Glomerular visceral epithelial cell (primary cell): ENCODE measurements at regions not wholly inside any gene's neighbourhood (a gene's known extent, or its start where the extent isn't known, plus 50 kb on each side); places are given as distances from the start of the nearest gene placed in this dataset.

ENCODE experiments used
- DNase-seq: peaks from one replicate; pipeline ENCODE4 v3.0.0-alpha.2; 2016; ENCODE audit errors: extremely low spot score

DNA sequence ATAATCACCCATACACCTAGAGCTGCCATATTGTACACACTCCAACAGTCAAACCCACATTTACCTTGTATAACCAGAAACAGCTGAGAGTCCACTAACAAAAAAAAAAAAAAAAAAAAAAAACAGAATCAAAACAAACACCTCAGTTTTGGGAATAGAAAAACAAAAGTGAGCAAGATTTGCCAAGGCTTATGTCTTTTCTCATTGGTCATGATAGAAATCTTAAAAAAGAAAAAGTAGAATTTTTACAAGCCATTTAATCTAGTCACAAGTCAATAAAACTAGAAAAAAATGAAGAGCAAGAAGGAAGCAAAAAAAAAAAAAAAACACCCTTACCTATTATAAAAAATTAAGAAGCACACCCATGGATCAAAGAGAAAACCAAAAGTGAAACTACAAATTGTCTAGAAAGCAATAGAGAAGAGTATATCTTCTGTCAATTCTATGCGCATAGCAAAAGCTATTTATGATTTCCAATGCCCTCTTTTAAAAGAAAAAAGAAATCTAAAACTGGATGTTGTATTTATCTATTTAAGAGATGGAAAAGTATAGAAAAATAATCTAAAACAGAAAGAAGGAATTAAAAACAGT lies 113.2 kb upstream of the GALNT2 start:
- DNase-seq, result no peak

DNA sequence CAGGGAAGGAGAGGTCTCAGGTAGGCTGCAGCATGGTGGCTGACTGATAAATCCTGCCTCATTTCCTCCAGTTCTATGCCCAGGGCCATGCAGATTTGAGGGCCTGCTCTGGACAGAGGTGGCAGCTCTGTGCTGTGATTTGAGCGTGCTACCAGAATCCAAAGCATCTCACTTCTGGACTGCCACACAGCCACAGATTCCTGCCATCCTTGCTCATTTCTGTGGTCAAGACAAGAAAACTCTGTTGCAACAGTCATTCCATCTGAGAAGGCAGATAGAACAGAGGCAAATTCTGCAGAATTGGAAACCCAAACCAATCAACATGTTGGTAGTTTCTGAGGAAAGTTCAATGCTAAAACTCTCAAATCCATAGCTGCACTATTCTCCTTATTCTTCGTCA lies 102.8 kb upstream of the GALNT2 start:
- DNase-seq, result no peak

DNA sequence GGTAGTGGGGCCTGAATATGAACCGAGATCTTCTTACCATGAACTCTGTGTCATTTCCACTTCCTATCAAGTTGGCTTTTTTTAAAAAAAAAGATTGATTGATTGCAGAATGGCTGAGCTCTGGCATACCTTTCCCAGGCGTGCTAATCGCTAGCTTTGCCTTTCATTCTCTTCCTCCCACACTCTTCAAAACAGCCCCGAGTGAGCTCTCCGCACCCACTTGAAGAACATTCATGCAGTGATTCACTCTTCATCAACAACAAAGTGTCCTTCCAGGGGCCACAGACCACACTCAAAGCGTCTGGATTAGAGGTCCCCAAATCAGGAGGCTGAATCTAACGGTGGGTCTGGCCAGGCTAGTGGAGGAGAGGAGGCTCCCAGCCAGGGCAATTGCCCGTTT lies 96.3 kb upstream of the GALNT2 start:
- no peak for DNase-seq

DNA sequence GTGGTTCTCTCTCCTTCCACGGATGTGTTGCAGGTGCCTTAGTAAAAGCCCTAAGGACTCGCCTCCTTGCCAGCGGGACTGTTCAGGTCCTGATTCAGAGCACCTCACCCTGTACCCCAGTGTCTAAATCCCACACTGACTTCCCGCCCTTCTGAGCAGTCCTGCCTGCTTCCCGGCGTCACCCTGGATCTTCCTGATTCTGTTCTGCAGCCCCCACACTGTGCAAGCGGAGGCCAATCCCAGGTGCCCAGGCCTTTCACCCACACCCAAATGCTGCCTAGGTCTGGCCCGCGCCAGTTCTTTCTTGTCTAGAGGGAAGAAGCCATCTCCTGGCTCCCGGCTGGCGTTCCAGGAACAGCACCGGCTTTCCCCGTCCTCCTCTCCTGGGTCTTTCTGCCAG lies 95.9 kb upstream of the GALNT2 start:
- DNase-seq, result no peak

DNA sequence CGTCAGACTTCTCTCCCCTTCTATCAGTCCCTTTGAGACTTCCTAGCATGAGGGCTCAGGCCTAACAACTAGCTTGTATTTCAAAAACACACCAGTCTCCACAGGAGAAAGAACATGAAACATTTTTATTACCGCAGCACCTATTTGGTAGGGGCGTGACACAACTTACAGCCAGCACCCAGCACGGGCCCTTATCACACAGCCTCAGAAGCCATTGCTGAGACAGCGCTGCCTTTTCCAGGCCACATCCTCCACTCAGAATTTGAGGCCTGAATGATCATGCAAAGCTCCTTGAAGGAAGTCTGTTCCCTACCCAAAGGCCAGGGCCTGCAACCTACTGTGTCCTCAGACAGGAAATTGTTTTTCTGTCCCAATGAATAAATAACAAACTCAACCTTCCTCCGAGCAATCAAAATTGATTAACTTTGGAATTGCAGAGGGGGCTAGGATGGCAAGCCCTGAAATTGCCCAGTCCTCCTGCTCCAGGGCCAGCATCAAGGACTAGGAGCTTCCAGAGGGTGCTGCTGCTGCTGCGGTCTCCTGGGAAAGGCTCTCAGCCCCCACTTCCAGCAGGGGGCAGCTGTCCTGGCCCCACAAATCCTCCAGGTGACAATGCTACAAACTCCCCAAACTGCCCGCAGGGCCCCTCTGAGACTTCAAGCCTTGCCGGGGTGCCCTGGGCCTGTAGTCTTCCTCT lies 94.3 kb upstream of the GALNT2 start:
- no peak for DNase-seq

DNA sequence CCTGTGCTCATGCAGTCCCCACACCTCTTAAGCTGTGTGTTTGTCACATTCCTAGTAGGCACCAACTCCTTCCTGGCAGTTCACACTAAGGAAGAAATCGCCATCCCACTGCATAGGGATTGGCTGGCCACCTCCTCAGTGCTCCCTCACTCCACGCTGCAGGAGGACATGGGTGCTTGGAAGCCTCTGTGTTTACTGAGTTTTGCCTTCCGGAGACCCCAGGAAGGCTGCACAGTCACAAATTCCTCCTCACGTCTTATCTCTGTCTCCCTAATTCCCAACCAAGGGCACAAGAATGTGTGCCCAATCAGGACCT lies 93.8 kb upstream of the GALNT2 start:
- DNase-seq, result no peak

DNA sequence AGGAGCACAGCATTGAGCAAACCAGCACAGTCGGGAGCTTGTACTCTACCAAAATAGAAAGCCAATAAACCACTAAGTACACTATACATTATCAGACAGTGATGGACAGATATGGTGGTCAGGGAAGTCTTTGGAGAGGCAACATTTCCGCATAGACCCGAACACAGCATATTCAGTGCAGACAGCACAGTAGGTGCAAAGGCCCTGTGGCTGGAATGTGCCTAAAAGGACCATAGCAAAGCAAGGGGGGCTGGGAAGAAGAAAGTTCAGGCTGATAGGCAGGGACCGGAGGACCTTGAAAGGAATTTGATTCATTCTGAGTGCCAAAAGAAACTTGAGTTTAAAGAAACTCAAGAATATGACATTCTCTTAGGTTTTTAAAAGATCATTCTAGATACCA lies 92.0 kb upstream of the GALNT2 start:
- no peak for DNase-seq

DNA sequence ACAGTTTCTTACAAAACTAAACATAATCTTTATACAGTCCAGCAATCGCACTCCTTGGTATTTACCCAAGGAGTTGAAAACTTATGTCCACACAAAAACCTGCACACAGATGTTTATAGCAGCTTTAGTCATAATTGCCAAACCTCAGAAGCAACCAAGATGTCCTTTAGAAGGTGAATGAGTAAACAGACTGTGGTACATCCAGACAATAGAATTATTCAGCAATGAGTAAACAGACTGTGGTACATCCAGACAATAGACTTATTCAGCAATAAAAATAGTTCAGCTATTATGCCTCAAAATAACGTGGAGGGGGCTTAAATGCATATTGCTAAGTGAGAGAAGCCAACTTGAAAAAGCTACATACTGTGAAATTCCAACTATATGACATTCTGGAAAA lies 87.0 kb upstream of the GALNT2 start:
- DNase-seq, result no peak

DNA sequence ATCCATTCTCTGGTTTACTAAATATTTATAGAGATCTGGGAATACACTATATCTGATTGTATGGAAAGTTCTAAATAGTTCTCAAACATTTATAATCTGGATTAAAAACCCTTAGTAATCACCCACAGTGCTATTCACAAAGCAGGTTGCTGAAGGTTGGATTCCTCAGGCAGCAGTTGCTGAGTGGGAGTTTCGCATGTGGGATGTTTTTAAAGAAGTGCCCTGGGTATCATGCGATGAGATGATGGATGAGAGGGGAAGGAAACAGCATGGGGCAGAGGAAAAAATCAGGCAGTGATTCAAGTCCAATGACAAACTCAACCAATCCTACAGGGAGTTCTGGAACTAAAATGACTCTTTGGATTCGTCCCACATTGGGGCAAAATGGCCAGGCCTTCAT lies 85.3 kb upstream of the GALNT2 start:
- no peak for DNase-seq

DNA sequence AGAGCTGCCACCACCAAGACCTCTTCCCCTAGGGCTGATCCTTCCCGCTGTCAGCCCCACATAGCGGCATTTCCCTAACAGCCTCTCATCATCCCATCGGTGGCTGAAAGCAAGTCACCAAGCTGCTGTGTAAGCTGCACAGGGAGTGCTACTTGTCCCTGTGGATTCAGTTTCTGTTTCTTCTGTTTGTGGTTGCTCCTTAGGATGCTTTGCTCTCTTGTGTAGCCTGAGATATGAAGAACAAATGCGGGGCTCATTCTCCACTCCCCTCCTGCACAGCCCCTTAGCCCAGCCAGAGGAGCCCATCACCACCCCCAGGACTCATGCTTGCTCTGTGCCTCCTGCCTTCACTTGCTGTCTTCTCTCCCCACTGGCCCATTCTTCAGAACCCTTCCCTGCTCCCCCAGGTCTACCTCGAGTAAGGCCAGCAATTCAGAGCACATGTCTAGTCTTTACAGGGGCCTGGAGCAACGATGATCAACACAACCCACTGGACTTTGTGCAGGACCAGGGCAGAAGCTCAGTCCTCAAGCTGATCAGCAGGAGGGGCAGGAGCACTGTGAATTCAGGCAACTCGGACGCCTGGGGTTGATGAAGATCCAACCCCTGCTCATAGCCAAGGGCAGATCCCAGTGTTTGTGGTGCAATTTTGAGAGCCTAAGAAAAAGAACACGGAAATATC lies 82.6 kb upstream of the GALNT2 start:
- DNase-seq, result no peak

DNA sequence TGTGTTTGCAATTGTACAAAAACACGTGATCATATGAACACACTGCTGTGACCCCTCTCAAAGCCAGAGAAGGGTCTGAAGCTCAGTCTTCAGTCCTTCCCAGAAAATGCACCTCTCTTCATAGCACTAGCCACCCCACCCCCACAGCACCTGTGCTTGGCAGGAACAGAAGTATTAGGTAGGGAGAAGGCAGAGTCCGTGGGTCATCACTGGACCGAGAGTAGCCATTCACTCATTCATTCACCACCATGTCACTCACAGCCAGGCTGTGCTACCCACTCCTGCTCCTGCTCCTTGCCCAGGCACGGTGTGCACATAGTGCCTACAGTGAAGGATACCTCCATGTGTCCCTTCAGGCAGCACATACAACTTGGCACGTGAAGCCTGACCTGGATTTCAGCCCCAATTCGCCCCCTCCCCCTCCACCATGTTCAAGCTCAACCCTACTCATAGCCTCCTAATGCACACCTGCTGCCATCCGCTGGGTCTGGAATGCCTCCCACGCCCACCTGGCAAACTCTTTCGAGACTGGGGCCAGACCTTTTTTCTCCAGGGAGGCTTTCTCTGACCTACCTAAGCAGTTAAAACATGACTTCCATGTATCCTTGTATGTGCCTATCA lies 81.9 kb upstream of the GALNT2 start:
- no peak for DNase-seq

DNA sequence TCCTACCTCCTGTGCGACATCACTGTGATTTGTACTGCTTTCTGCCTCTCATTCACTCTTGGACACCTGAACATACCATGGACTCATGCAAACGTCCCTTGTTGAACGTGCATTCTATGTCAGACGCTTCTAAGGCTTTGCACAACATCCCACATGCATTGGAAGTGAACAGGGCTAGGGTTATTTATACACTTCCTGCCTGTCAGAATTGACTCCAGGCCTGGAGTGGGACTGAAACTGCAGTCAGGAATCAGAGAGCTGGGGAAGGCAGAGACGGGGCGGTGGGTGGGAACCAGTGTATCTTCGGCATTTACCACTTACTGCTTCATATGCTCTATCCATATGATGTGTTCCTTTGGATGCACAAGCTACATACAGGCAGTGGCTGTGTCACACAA lies 81.4 kb upstream of the GALNT2 start:
- no peak for DNase-seq

DNA sequence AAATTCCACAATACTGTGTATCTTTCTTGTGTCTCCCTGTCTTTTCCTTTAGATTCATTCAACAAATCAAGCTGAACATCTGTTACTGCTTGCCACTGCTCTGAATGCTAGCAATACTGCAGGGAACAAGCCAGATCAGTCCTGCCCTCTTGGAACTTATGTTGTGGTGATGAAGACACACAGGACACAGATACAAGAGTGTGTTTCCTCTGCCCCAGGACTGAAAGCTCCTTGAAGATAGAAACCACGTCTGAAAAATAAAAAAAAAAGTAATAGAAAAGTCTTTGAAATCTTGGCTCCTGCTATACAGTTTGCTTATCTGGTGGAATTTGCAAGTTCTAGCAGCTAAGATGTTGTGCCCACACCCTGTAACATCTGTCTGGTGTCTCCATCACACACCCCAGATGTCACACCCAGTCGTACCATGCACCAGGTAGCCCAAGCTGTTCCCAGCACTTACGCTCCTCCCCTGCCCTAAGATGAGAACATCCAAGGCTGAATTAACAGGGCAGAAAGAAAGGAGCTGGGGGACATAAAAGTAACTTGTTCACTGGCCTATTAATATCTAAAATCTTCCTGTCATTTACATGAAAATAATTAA lies 80.2 kb upstream of the GALNT2 start:
- no peak for DNase-seq

DNA sequence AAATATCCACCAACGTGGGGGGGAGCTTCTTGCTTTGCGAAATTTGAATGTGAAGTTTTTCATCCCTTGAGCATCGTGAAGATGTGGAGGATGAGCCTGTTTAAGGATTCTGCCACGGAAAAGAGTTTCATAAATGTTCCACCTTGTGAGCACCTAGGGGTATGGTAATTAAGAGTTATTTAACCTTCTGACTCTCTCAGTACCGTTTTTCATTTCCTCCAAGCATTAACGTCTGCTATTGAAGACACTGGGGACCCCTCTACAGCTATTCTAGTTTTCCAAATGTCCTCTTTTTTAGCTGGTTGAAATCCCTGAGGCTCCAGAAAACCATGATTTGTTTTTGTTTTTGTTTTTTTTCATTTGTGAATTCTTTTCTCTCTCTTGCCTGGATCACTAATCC lies 79.1 kb upstream of the GALNT2 start:
- no peak for DNase-seq

DNA sequence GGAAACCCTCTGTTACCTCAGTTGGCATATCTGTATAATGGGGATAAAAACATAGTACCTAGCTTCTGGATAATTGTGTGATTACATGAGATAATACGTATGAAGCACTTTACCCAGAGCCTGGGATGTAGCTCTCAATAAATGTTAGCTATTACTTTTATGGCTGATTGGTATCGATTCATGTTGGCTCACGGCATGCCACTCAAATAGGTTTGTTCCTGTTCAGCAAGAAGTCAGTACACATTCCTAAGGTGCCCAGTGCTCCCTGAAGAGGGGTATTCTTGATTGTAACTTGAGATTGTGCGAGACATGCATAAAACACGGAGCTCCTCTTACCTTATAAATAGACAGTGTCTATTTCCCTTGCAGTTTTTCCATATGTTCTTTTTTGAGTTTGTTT lies 78.5 kb upstream of the GALNT2 start:
- DNase-seq, result no peak

DNA sequence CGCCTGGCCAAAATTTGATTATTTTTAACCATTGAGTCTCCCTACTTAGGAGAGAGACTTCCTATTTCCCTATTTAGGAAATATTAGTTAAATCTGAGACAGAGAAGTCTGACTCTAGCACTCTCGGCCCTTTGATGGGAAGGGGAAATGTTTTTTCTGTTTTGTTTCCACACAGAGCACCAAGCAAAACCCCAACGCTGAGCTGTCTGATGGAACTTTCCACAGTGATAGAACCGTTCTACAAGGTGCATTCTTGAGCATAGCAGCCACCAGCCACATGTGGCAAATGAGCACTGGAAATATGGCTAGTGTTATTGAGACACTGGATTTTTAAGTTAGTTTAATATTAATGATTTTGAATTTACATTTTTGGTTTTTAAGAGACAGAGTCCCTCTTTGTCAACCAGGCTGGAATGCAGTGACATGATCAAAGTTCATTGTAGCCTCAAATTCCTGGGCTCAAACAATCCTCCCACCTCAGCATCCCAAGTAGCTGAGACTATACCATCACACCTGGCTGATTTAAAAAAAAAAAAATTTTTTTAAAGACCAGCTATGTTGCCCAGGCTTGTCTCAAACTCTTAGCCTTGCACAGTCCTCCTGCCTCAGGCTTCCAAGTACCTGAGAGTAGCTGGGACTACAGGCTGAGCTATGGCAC lies 77.3 kb upstream of the GALNT2 start:
- no peak for DNase-seq

DNA sequence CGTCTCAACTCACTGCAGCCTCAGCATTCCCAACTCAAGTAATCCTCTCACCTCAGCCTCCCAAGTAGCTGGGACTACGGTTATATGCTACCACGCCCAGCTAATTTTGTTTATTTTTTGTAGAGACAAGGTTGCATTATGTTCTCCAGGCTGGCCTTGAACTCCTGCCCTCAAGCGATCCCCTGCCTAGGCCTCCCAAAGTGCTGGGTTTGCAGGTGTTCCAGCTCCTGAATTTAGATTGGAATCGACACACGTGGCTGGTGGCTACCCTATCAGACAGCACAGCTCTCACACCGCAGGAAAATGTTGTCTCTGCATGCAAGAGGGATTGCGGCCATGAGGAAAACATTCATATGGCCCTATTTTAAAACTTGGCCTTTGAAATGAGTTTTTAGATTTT lies 76.7 kb upstream of the GALNT2 start:
- DNase-seq, result no peak

DNA sequence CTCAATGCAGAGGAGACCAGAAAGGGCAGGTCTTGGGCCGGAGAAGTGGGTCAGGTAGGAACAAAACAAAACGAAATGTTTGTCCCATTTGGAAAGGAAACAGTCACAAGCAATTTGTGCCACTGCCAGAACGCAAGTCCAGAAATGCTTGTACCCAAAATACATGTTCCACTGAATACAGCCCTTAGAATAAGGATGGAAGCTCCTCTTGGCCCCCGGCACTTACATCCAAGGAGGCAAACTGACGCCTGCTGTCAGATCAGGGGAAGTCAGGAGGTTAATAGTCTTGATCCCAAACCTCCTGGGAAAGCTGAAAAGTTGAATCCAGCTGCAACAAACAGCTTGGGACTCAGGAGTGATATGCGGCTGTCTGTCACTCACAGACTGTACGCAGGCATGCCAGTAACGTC lies 75.9 kb upstream of the GALNT2 start:
- DNase-seq, result no peak

DNA sequence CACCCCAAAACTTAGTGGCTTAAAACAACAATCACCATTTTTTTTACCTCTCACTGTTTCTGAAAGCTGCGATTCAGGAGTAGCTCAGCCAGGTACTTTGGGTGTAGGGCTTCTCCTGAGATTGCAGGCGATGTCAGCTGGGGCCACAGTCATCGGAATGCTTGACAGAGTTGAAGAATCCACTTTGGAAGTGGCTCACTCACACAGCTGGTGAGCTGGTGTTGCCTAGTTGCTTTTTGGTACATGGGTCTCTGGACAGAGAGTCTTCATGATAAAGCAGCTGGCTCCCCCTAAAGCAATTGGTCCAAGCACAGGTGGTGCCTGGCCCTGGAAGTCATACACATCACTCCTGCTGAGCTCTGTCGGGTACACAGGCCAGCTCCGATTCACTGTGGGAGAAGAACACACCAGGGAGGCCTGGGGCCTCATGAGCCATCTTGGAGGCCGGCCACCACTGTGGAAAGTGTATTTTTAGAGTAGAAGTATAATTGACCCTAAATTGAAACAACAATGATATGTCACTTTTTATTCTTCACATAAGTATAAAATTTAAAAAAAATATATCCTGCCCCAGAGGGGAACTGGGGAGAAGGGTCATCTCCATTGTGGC lies 75.2 kb upstream of the GALNT2 start:
- DNase-seq, result no peak

DNA sequence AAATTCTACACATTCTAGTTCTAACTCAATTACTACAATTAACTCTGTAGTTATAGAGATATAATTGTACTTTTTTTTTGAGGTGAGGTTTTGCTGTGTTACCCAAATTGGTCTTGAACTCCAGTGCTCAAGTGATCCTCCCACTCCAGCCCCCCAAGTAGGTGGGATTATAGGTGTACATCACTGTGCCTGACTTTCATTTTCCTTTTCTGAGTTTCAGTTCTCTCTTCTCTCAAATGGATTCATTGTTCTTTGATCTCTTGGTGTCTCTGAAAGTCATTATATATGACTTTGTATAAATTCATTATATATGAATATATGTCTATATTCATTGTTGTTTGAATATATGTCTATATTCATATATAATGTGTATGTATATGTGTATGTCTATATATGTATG lies 74.0 kb upstream of the GALNT2 start:
- DNase-seq, result no peak

DNA sequence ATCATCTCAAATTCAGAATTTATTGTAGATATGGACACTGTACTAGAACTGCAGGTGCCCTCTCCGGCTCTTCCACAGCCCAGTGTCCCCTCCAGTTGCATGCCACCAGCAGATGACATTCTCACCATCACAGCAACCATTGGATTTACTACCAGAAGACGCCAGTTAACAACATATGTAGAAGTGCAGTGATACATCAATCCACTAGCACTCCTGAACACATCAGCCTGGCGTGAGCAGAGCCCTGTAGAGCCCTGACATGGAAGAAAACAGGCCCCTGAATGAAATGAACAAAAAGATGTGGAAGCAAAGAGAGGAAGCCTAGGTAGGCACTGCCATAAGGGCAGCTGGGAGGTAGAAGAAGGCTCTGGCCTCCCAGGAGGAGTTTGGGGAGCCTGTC lies 73.1 kb upstream of the GALNT2 start:
- DNase-seq, result no peak
